Muscle of arm (tissue), 1 donor: ENCODE measurements at regions not wholly inside any gene's neighbourhood (a gene's known extent, or its start where the extent isn't known, plus 50 kb on each side); places are given as distances from the start of the nearest gene placed in this dataset.

ENCODE experiments used
- DNase-seq: peaks from one replicate; pipeline ENCODE4 v3.0.0-alpha.2; 2013

- no peak for DNase-seq
Observed at GRCh38 chr2:129610766-129611165, 368.7 kb upstream of the RAB6C start.

GRCh38 chr2:129611471-129611870, 368.0 kb upstream of the RAB6C start:
- no peak for DNase-seq

GRCh38 chr2:129619471-129619870, 360.0 kb upstream of the RAB6C start:
- no peak for DNase-seq

- DNase-seq = no peak
Observed at GRCh38 chr2:129620411-129620810, 359.1 kb upstream of the RAB6C start.

- DNase-seq = no peak
Observed at GRCh38 chr2:129623783-129624182, 355.7 kb upstream of the RAB6C start.

- DNase-seq = no peak
Observed at GRCh38 chr2:129627437-129627836, 352.0 kb upstream of the RAB6C start.

- DNase-seq = no peak
Observed at GRCh38 chr2:129636692-129637091, 342.8 kb upstream of the RAB6C start.

GRCh38 chr2:129641371-129641770, 338.1 kb upstream of the RAB6C start:
- no peak for DNase-seq

GRCh38 chr2:129642526-129643043, 336.9 kb upstream of the RAB6C start:
- DNase-seq = no peak

- DNase-seq = no peak
Observed at GRCh38 chr2:129645335-129645734, 334.1 kb upstream of the RAB6C start.

- no peak for DNase-seq
Observed at GRCh38 chr2:129646107-129646506, 333.4 kb upstream of the RAB6C start.

- no peak for DNase-seq
Observed at GRCh38 chr2:129653246-129653645, 326.2 kb upstream of the RAB6C start.

- no peak for DNase-seq
Observed at GRCh38 chr2:129654331-129654730, 325.1 kb upstream of the RAB6C start.

- DNase-seq = no peak
Observed at GRCh38 chr2:129656081-129656598, 323.3 kb upstream of the RAB6C start.

- DNase-seq = no peak
Observed at GRCh38 chr2:129658430-129658829, 321.0 kb upstream of the RAB6C start.

- no peak for DNase-seq
Observed at GRCh38 chr2:129661935-129662334, 317.5 kb upstream of the RAB6C start.

- DNase-seq = no peak
Observed at GRCh38 chr2:129667577-129667976, 311.9 kb upstream of the RAB6C start.

- DNase-seq = no peak
Observed at GRCh38 chr2:129672521-129672920, 306.9 kb upstream of the RAB6C start.

GRCh38 chr2:129673234-129673633, 306.2 kb upstream of the RAB6C start:
- no peak for DNase-seq

GRCh38 chr2:129673847-129674711, 305.4 kb upstream of the RAB6C start:
- DNase-seq = no peak

- no peak for DNase-seq
Observed at GRCh38 chr2:129678751-129679150, 300.7 kb upstream of the RAB6C start.

- DNase-seq = no peak
Observed at GRCh38 chr2:129681788-129682187, 297.7 kb upstream of the RAB6C start.

- DNase-seq = no peak
Observed at GRCh38 chr2:129689653-129690448, 289.6 kb upstream of the RAB6C start.
